ENCODE measurements at regions not wholly inside any gene's neighbourhood (a gene's known extent, or its start where the extent isn't known, plus 50 kb on each side); places are given as distances from the start of the nearest gene placed in this dataset.

DNA sequence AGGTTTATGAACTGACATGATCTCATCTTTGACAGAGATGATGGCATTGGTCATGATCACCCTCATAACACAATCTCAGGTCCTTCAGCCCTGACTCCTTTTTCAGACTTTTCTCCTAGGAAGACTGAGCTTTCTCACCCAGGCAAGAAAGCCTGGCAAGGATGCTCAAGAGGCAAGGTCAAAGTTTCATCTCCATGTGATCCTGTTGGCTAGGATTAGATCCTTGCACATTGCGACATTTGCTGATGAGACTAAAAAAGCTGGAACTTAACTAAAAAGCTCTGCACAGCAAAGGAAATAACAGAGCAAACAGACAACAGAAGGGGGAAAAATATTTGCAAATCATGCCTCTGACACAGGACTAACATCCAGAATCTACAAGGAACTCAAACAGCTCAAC is 444.1 kb upstream of the PSMD7 start:
- H3K27me3 ChIP-seq, result no peaks in the 10 kb centered on the region
- no peak overlapping the region for H3K4me3 ChIP-seq (ENCODE audit: low read depth in 1 of 2, low read length in 1 of 2)
- no peaks in the 10 kb centered on the region for H3K36me3 ChIP-seq
- no peaks in the 10 kb centered on the region for H3K9me3 ChIP-seq
- no peak overlapping the region for H3K27ac ChIP-seq
- TF ChIP-seq, protein P1, sequence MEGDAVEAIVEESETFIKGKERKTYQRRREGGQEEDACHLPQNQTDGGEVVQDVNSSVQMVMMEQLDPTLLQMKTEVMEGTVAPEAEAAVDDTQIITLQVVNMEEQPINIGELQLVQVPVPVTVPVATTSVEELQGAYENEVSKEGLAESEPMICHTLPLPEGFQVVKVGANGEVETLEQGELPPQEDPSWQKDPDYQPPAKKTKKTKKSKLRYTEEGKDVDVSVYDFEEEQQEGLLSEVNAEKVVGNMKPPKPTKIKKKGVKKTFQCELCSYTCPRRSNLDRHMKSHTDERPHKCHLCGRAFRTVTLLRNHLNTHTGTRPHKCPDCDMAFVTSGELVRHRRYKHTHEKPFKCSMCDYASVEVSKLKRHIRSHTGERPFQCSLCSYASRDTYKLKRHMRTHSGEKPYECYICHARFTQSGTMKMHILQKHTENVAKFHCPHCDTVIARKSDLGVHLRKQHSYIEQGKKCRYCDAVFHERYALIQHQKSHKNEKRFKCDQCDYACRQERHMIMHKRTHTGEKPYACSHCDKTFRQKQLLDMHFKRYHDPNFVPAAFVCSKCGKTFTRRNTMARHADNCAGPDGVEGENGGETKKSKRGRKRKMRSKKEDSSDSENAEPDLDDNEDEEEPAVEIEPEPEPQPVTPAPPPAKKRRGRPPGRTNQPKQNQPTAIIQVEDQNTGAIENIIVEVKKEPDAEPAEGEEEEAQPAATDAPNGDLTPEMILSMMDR (IDR thresholded peaks at IDR 0.05), result no peak
- H3K4me1 ChIP-seq (ENCODE audit: control insufficient read depth in 1 of 2, insufficient read depth in 1 of 2, low read depth in 1 of 2, low read length in 1 of 2), result no peaks in the 10 kb centered on the region

DNA sequence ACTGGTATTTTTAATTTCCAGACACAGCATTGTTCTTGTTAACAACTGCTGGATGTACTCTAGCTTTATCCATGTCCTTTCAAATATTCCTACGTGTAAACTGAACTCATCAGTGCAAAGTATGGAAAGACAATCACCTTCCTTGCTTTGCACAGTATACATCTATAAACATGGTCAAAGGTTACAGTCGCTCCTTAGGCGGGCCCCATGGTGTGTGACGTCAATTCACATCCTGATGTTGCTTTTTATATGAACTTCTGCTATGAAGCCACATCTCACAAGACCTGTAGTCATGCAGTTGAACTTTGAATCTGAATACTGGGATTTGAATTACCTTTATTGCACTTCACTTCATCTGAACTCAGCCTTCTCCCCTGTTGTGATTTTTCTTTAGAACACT is 447.6 kb upstream of the PSMD7 start:
- Histone ChIP-seq H3K27me3 (no peaks in the 10 kb centered on the region), H3K9me3 (no peaks in the 10 kb centered on the region), H3K36me3 (no peaks in the 10 kb centered on the region), H3K27ac (no peak overlapping the region), H3K4me1 (ENCODE audit: control insufficient read depth in 1 of 2, insufficient read depth in 1 of 2, low read depth in 1 of 2, low read length in 1 of 2) (no peaks in the 10 kb centered on the region), H3K4me3 (ENCODE audit: low read depth in 1 of 2, low read length in 1 of 2) (no peak overlapping the region)
- TF ChIP-seq, protein P1 (IDR thresholded peaks at IDR 0.05), result no peak

DNA sequence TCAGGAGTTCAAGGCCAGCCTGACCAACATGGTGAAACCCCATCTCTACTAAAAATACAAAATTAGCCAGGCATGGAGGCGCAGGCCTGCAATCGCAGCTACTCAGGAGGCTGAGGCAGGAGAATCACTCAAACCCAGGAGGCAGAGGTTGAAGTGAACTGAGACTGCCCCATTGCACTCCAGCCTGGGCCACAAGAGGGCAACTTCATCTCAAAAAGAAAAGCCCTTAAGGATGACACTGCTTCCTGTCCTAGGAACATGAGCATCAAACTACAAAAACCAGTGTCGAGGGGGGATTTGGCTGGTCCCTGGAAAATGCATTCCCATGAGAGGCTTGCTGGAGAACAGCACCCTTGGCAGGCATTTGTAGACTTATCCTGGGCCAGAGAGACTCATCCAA is 449.5 kb upstream of the PSMD7 start:
- no peaks in the 10 kb centered on the region for H3K4me1 ChIP-seq (ENCODE audit: control insufficient read depth in 1 of 2, insufficient read depth in 1 of 2, low read depth in 1 of 2, low read length in 1 of 2)

DNA sequence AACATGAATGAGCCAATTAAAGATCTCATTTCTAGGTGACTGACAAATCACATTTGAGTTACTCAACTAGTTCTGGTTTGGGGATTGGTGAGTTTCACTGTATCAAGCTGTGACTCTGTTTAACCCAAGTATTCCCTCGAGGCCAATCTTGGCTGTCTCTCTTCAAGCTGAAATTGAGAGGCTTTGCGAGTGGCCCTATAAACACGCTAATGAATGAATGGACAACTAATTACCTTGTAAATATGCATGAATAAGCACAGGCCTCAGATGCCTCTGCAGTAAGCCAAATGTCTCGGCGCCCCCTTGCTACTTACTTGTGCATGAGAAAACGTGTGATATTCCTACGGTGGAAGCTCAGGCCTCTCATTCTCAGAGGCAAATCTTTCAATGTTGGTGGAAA is 450.3 kb upstream of the PSMD7 start:
- H3K27ac ChIP-seq, result no peak overlapping the region
- TF ChIP-seq, protein P1 (IDR thresholded peaks at IDR 0.05), result no peak
- no peaks in the 10 kb centered on the region for H3K9me3 ChIP-seq
- no peaks in the 10 kb centered on the region for H3K36me3 ChIP-seq
- H3K4me3 ChIP-seq (ENCODE audit: low read depth in 1 of 2, low read length in 1 of 2), result no peak overlapping the region
- no peaks in the 10 kb centered on the region for H3K4me1 ChIP-seq (ENCODE audit: control insufficient read depth in 1 of 2, insufficient read depth in 1 of 2, low read depth in 1 of 2, low read length in 1 of 2)
- H3K27me3 ChIP-seq, result no peaks in the 10 kb centered on the region

More for the DNA sequence above, 449.5 kb upstream of the PSMD7 start:
- H3K4me3 ChIP-seq (ENCODE audit: low read depth in 1 of 2, low read length in 1 of 2), result no peak overlapping the region
- H3K36me3 ChIP-seq, result no peaks in the 10 kb centered on the region
- H3K27me3 ChIP-seq, result no peaks in the 10 kb centered on the region
- TF ChIP-seq, protein P1 (IDR thresholded peaks at IDR 0.05), result no peak
- no peak overlapping the region for H3K27ac ChIP-seq
- no peaks in the 10 kb centered on the region for H3K9me3 ChIP-seq

DNA sequence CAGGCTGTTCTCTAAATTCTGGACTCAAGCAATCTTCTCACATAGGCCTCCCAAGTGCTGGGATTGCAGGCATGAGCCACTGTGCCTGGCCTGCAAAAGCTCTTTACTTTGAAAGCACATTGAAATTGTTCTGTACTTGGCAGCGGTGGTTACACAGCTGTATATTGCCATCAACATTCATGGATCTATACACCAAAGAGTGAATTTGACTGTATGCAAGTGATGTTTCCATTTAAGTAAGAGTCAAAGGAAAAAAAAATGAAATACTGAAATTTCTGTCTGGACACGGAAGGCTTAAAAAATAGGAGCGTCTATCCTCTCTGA is 450.6 kb upstream of the PSMD7 start:
- no peaks in the 10 kb centered on the region for H3K36me3 ChIP-seq
- no peak overlapping the region for H3K4me3 ChIP-seq (ENCODE audit: low read depth in 1 of 2, low read length in 1 of 2)
- no peaks in the 10 kb centered on the region for H3K9me3 ChIP-seq
- TF ChIP-seq, protein P1 (IDR thresholded peaks at IDR 0.05), result no peak
- no peaks in the 10 kb centered on the region for H3K4me1 ChIP-seq (ENCODE audit: control insufficient read depth in 1 of 2, insufficient read depth in 1 of 2, low read depth in 1 of 2, low read length in 1 of 2)
- no peak overlapping the region for H3K27ac ChIP-seq
- no peaks in the 10 kb centered on the region for H3K27me3 ChIP-seq

All from neutrophil (primary cell).